Activated CD8-positive, alpha-beta T cell treated with anti-CD3 and anti-CD28 coated beads, Interleukin-2, amount 10 ng/mL, durations not matched to agents 7 days and 5 days (primary cell): ENCODE measurements at regions not wholly inside any gene's neighbourhood (a gene's known extent, or its start where the extent isn't known, plus 50 kb on each side); places are given as distances from the start of the nearest gene placed in this dataset.
"Not testable (repeated sequence)": the region's sequence is repeated elsewhere in the genome, so short reads cannot be mapped to it uniquely, and the experiment has no call there.

ENCODE experiments used
- ATAC-seq: fragments of 150-1000 bp; cut with Tn5 transposase; one replicate; pipeline ENCODE4 v1.10.0; 2021; ENCODE audit warnings: moderate library complexity
- CTCF ChIA-PET: fragments of 350-600 bp; sonication (Branson Sonifier 250); formaldehyde crosslinking; loops from one replicate; lab custom pipeline; 2021; ENCODE audit warnings: antibody characterized with exemption; lab: Charles Lee
- POLR2A ChIA-PET: fragments of 350-600 bp; sonication (Branson Sonifier 250); formaldehyde crosslinking; loops from one replicate; lab custom pipeline; 2021; ENCODE audit warnings: antibody characterized with exemption; lab: Charles Lee
- DNase-seq: peaks from one replicate; pipeline ENCODE4 v3.0.0-alpha.2; 2020
- H3K27ac Mint-ChIP-seq: one replicate; pipeline ENCODE4 v1.8.0; 2021; ENCODE audit warnings: mild to moderate bottlenecking, mixed read lengths
- H3K27me3 Mint-ChIP-seq: one replicate; pipeline ENCODE4 v1.8.0; 2021; ENCODE audit warnings: low read depth, mixed read lengths
- H3K36me3 Mint-ChIP-seq: one replicate; pipeline ENCODE4 v1.8.0; 2021; ENCODE audit warnings: low read depth, mixed read lengths
- H3K4me1 Mint-ChIP-seq: one replicate; pipeline ENCODE4 v1.8.0; 2021; ENCODE audit warnings: low read depth, mixed read lengths
- H3K4me3 Mint-ChIP-seq: one replicate; pipeline ENCODE4 v1.8.0; 2021; ENCODE audit warnings: mild to moderate bottlenecking, mixed read lengths
- H3K9me3 Mint-ChIP-seq: one replicate; pipeline ENCODE4 v1.8.0; 2022; ENCODE audit warnings: mixed read lengths; ENCODE audit not compliant: insufficient read depth

GRCh38 chr19:31883296-31883990 is 462.0 kb upstream of the ZNF507 start:
- Mint-ChIP-seq H3K27me3 (no peaks in the 10 kb centered on the region), H3K4me1 (no peaks in the 10 kb centered on the region), H3K9me3 (no peaks in the 10 kb centered on the region), H3K27ac (no peak overlapping the region), H3K4me3 (no peak overlapping the region), H3K36me3 (no peaks in the 10 kb centered on the region)
- DNase-seq, result no peak
- no peak for ATAC-seq
- ChIA-PET POLR2A (no interaction called here), CTCF (no interaction called here)

GRCh38 chr19:31885280-31885853 is 460.0 kb upstream of the ZNF507 start:
- ATAC-seq (no peak), DNase-seq (no peak)
- Mint-ChIP-seq H3K27ac (no peak overlapping the region), H3K4me1 (no peaks in the 10 kb centered on the region), H3K36me3 (no peaks in the 10 kb centered on the region), H3K27me3 (no peaks in the 10 kb centered on the region), H3K9me3 (peaks cover 3% of the 10 kb centered on the region), H3K4me3 (no peak overlapping the region)
- POLR2A ChIA-PET, result no interaction called here
- CTCF ChIA-PET, result no interaction called here

GRCh38 chr19:31890230-31890629 is 455.2 kb upstream of the ZNF507 start:
- DNase-seq (no peak), ATAC-seq (no peak)
- no peak overlapping the region for H3K27ac Mint-ChIP-seq
- ChIA-PET POLR2A (no interaction called here), CTCF (no interaction called here)
- H3K4me1 Mint-ChIP-seq, result no peaks in the 10 kb centered on the region
- H3K36me3 Mint-ChIP-seq, result no peaks in the 10 kb centered on the region
- no peaks in the 10 kb centered on the region for H3K27me3 Mint-ChIP-seq
- no peak overlapping the region for H3K4me3 Mint-ChIP-seq
- H3K9me3 Mint-ChIP-seq, result peaks cover 3% of the 10 kb centered on the region

GRCh38 chr19:31892060-31892459 is 453.4 kb upstream of the ZNF507 start:
- ChIA-PET POLR2A (no interaction called here), CTCF (no interaction called here)
- no peak overlapping the region for H3K27ac Mint-ChIP-seq
- no peaks in the 10 kb centered on the region for H3K27me3 Mint-ChIP-seq
- ATAC-seq (no peak), DNase-seq (no peak)
- H3K9me3 Mint-ChIP-seq, result peaks cover 3% of the 10 kb centered on the region
- H3K36me3 Mint-ChIP-seq, result no peaks in the 10 kb centered on the region
- H3K4me3 Mint-ChIP-seq, result no peak overlapping the region
- H3K4me1 Mint-ChIP-seq, result no peaks in the 10 kb centered on the region

GRCh38 chr19:31893491-31893890 is 451.9 kb upstream of the ZNF507 start:
- H3K4me3 Mint-ChIP-seq, H3K36me3 Mint-ChIP-seq, POLR2A ChIA-PET, DNase-seq, H3K9me3 Mint-ChIP-seq, H3K27me3 Mint-ChIP-seq, ATAC-seq, H3K27ac Mint-ChIP-seq, CTCF ChIA-PET, H3K4me1 Mint-ChIP-seq: not testable (repeated sequence)

- no peaks in the 10 kb centered on the region for H3K27me3 Mint-ChIP-seq
- DNase-seq, result no peak
- H3K27ac Mint-ChIP-seq, result no peak overlapping the region
- ChIA-PET CTCF (no interaction called here), POLR2A (no interaction called here)
- no peak for ATAC-seq
- H3K36me3 Mint-ChIP-seq, result no peaks in the 10 kb centered on the region
- no peak overlapping the region for H3K4me3 Mint-ChIP-seq
- H3K9me3 Mint-ChIP-seq, result no peaks in the 10 kb centered on the region
- H3K4me1 Mint-ChIP-seq, result no peaks in the 10 kb centered on the region
Measured at GRCh38 chr19:31894451-31894850, 451.0 kb upstream of the ZNF507 start.

- Mint-ChIP-seq H3K27ac (no peak overlapping the region), H3K4me1 (no peaks in the 10 kb centered on the region), H3K4me3 (no peak overlapping the region), H3K9me3 (no peaks in the 10 kb centered on the region), H3K36me3 (no peaks in the 10 kb centered on the region), H3K27me3 (no peaks in the 10 kb centered on the region)
- ChIA-PET POLR2A (no interaction called here), CTCF (no interaction called here)
- no peak for ATAC-seq
- DNase-seq, result no peak
Measured at GRCh38 chr19:31897292-31897691, 448.1 kb upstream of the ZNF507 start.

GRCh38 chr19:31900991-31901390 is 444.4 kb upstream of the ZNF507 start:
- POLR2A ChIA-PET, result no interaction called here

GRCh38 chr19:31902821-31903220 is 442.6 kb upstream of the ZNF507 start:
- CTCF ChIA-PET, result no interaction called here
- Mint-ChIP-seq H3K36me3 (no peaks in the 10 kb centered on the region), H3K4me3 (no peak overlapping the region), H3K9me3 (no peaks in the 10 kb centered on the region), H3K27ac (no peak overlapping the region), H3K27me3 (no peaks in the 10 kb centered on the region), H3K4me1 (peaks cover 2% of the 10 kb centered on the region)
- DNase-seq (no peak), ATAC-seq (no peak)
- POLR2A ChIA-PET, result no interaction called here

More at GRCh38 chr19:31900991-31901390, 444.4 kb upstream of the ZNF507 start:
- Mint-ChIP-seq H3K36me3 (no peaks in the 10 kb centered on the region), H3K9me3 (no peaks in the 10 kb centered on the region), H3K4me3 (no peak overlapping the region), H3K27me3 (no peaks in the 10 kb centered on the region), H3K4me1 (peaks cover 2% of the 10 kb centered on the region), H3K27ac (no peak overlapping the region)
- CTCF ChIA-PET, result no interaction called here
- ATAC-seq, result no peak
- DNase-seq, result no peak

- CTCF ChIA-PET, result no interaction called here
- H3K4me3 Mint-ChIP-seq, result no peak overlapping the region
- H3K36me3 Mint-ChIP-seq, result no peaks in the 10 kb centered on the region
- no peak for ATAC-seq
- no peak overlapping the region for H3K27ac Mint-ChIP-seq
- no peaks in the 10 kb centered on the region for H3K9me3 Mint-ChIP-seq
- POLR2A ChIA-PET, result no interaction called here
- DNase-seq, result no peak
- no peaks in the 10 kb centered on the region for H3K27me3 Mint-ChIP-seq
- H3K4me1 Mint-ChIP-seq, result peaks cover 2% of the 10 kb centered on the region
Measured at GRCh38 chr19:31903979-31904378, 441.4 kb upstream of the ZNF507 start.

GRCh38 chr19:31906111-31906871 is 439.1 kb upstream of the ZNF507 start:
- POLR2A ChIA-PET, result no interaction called here
- CTCF ChIA-PET, result no interaction called here
- Mint-ChIP-seq H3K4me3 (no peak overlapping the region), H3K9me3 (no peaks in the 10 kb centered on the region), H3K27me3 (no peaks in the 10 kb centered on the region), H3K27ac (no peak overlapping the region), H3K4me1 (peaks cover 2% of the 10 kb centered on the region), H3K36me3 (no peaks in the 10 kb centered on the region)
- DNase-seq (no peak), ATAC-seq (no peak)

GRCh38 chr19:31907661-31908060 is 437.7 kb upstream of the ZNF507 start:
- ATAC-seq (no peak), DNase-seq (no peak)
- no peak overlapping the region for H3K4me3 Mint-ChIP-seq
- ChIA-PET POLR2A (no interaction called here), CTCF (no interaction called here)
- no peaks in the 10 kb centered on the region for H3K36me3 Mint-ChIP-seq
- H3K4me1 Mint-ChIP-seq, result peaks cover 2% of the 10 kb centered on the region
- H3K27me3 Mint-ChIP-seq, result no peaks in the 10 kb centered on the region
- H3K9me3 Mint-ChIP-seq, result no peaks in the 10 kb centered on the region
- no peak overlapping the region for H3K27ac Mint-ChIP-seq
